ENCODE measurements at regions not wholly inside any gene's neighbourhood (a gene's known extent, or its start where the extent isn't known, plus 50 kb on each side); places are given as distances from the start of the nearest gene placed in this dataset.

- no peak for DNase-seq (ENCODE audit: low read depth)
Measured at GRCh38 chr1:198903621-198904020, 264.8 kb downstream of the PTPRC start.

GRCh38 chr1:198904321-198904720 lies 265.5 kb downstream of the PTPRC start:
- no peak for DNase-seq (ENCODE audit: low read depth)

- DNase-seq (ENCODE audit: low read depth), result no peak
Measured at GRCh38 chr1:198906739-198907422, 268.0 kb downstream of the PTPRC start.

GRCh38 chr1:198907423-198907746 lies 268.5 kb downstream of the PTPRC start:
- DNase-seq (ENCODE audit: low read depth), result no peak

- no peak for DNase-seq (ENCODE audit: low read depth)
Measured at GRCh38 chr1:198908995-198909394, 270.2 kb downstream of the PTPRC start.

GRCh38 chr1:198909973-198910372 lies 271.1 kb downstream of the PTPRC start:
- no peak for DNase-seq (ENCODE audit: low read depth)

- no peak for DNase-seq (ENCODE audit: low read depth)
Measured at GRCh38 chr1:198910816-198911215, 272.0 kb downstream of the PTPRC start.

- no peak for DNase-seq (ENCODE audit: low read depth)
Measured at GRCh38 chr1:198912046-198912445, 273.2 kb downstream of the PTPRC start.

- no peak for DNase-seq (ENCODE audit: low read depth)
Measured at GRCh38 chr1:198913667-198914066, 274.8 kb downstream of the PTPRC start.

GRCh38 chr1:198915327-198916231 lies 276.7 kb downstream of the PTPRC start:
- no peak for DNase-seq (ENCODE audit: low read depth)

- no peak for DNase-seq (ENCODE audit: low read depth)
Measured at GRCh38 chr1:198917226-198917625, 278.4 kb downstream of the PTPRC start.

GRCh38 chr1:198918920-198919319 lies 280.1 kb downstream of the PTPRC start:
- no peak for DNase-seq (ENCODE audit: low read depth)

GRCh38 chr1:198919667-198920398 lies 281.0 kb downstream of the PTPRC start:
- DNase-seq (ENCODE audit: low read depth), result no peak

- DNase-seq (ENCODE audit: low read depth), result no peak
Measured at GRCh38 chr1:198922638-198923430, 284.0 kb downstream of the PTPRC start.

- no peak for DNase-seq (ENCODE audit: low read depth)
Measured at GRCh38 chr1:198923993-198924392, 285.2 kb downstream of the PTPRC start.

- no peak for DNase-seq (ENCODE audit: low read depth)
Measured at GRCh38 chr1:198925567-198925966, 286.7 kb downstream of the PTPRC start.

- DNase-seq (ENCODE audit: low read depth), result no peak
Measured at GRCh38 chr1:198927129-198927528, 288.3 kb downstream of the PTPRC start.

GRCh38 chr1:198929111-198929604 lies 290.3 kb downstream of the PTPRC start:
- no peak for DNase-seq (ENCODE audit: low read depth)

- DNase-seq (ENCODE audit: low read depth), result peak; percentile 52
Measured at GRCh38 chr1:198929961-198930599, 291.2 kb downstream of the PTPRC start.

GRCh38 chr1:198932351-198932991 lies 293.6 kb downstream of the PTPRC start:
- DNase-seq (ENCODE audit: low read depth), result no peak

All from Daoy (cell line).